HG03060 (cell line): ENCODE measurements at regions not wholly inside any gene's neighbourhood (a gene's known extent, or its start where the extent isn't known, plus 50 kb on each side); places are given as distances from the start of the nearest gene placed in this dataset.

Experiments used
- ATAC-seq: cut with Tn5 transposase; IDR thresholded peaks from one replicate; pipeline ENCODE4 v1.9.1; 2021; ENCODE audit warnings: low read depth, moderate number of reproducible peaks; ENCODE audit not compliant: unreplicated experiment

DNA sequence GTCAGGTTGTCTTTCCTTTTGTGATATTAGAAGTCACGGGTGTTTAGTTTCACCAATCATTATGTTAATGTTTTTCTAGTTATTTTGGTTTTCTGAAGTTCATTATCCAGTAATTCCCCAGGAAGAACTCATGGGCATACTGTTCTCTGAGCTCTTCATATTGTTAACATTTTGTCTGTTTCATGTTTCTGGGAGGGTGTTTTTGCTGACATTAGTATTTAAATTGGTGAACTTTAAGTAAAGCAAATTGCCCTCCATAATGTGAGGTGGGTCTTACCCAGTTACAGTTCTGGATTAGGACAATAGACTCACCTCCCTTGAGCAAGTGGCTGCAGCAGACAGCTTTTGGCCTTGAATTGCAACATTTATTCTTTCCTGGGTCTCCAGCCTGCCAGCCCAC is 163.4 kb downstream of the GPAT3 start:
- no peak for ATAC-seq

DNA sequence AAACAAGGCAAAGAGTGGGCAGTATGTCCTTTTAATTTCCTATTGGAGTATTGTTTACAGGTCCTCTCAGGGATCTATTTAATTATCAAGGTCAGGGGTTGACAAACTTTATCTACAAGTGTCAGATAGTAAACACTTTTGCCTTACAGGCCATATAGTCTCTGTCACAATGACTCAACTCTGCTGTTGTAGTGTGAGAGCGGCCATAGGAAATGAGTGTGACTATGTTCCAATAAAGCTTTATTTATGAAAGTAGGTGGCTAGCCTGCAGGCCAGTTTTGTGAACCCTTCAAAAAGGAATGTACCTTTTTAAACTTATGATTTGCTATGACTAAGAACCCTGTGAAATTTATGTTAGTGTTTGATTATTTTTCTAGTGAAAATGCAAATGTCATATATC is 156.1 kb downstream of the GPAT3 start:
- ATAC-seq: no peak

DNA sequence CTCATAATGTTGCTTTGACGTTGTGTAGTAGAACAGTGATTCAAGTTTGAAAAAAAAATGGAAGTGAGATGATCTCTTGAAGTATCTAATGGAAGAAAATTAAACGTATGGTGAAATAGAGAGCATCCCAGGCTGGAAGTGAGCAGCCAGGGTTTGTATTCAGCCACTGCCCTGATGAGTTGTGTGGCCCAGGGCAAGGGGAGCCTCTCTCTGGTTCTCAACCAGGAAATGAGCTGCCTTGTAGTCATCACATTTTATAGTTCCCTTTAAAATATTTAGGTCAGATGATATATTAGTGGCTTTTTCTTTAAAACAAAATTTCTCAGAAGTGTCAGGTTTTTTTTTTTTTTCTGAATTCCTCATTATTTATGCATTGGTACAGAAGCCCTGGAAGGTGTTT is 150.3 kb downstream of the GPAT3 start:
- no peak for ATAC-seq

DNA sequence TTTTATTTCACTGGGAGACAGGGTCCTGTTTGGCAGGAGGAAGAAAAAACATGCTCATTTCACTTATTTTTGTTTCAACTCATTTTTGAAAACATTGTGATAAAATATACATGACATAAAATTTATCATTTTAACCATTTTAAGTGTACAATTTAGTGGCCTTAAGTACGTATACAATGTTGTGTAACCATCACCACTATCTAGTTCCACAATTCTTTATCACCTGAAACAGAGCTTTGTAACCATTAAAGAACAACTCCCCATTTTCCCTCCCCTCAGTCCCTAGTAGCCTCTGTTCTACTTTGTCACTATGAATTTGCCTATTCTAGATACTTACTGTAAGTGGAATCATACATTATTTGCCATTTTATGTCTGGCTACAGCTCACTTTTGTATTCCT is 143.8 kb downstream of the GPAT3 start:
- no peak for ATAC-seq

DNA sequence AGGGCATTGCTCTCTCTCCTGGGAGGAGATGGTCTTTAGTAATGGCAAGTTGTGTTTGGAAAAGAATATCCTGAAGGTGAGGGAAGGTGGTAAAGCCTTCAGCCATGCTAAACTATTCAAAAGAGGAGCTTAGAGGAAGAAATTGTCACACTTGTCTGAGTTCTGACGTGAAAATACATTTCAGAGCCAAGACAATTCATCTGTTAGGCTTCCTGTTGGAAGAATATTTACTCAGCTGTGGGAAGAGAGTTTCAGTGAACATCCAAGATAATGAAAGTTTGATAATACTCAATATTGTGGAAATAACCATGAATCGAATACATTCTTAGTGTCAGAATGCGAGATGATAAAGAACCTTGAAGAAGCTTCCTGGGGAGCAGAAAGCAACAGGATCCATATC is 143.3 kb downstream of the GPAT3 start:
- no peak for ATAC-seq

DNA sequence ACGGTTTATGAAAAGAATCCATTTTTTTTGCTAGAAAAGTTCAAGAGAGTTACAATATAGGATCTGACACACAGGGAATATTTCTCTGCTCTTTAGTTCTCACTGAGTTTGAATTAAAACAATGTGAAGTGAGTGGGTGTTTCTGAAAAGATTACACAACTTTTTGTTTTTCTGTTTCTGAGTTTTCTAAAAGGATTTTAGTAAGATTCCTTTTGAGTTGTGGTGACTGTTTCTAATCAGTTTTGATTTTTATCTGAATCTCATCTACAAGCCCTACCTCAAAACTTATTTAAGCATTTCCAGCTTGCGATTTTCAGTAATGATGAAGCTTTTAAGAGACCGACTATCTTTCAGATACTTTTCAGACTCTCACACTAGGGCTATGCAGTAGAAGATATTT is 141.7 kb downstream of the GPAT3 start:
- ATAC-seq: no peak

DNA sequence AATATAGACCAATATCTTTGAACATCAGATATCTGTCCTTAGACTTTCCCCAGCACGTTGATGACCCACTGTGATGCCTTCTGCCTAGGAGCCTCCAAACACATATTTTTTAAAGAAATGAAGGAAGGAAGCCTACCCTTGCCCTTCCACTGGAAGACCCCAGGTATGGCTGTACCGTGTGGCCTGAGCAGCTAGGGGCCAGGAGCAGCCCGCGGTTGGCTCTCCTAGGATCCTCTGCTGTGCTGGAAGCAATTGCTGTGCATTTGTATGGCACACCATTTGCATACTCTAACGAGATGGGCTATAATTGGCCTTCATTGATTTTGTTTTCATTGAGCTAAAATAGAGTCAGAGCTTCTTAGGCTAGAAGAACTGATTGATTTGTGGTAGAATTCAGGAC is 128.8 kb downstream of the GPAT3 start:
- no peak for ATAC-seq

DNA sequence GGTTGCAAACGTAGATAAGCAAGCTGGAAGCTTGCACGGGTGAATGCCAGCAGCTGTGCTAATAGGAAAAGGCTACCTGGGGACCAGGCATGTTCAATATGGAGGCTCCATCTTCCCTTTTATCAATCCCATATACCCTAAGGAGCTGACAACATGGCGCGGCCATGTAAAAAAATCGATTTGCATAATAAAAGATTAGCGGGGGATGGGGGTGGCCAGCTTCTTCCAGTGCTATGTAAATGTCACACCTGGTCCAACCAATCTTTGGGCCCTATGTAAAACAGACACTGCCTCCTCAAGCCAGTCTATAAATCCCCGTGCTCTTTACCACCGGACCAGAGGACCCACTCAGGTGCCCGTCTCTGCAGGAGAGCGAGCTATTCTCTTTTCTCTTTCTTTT is 128.2 kb downstream of the GPAT3 start:
- no peak for ATAC-seq

DNA sequence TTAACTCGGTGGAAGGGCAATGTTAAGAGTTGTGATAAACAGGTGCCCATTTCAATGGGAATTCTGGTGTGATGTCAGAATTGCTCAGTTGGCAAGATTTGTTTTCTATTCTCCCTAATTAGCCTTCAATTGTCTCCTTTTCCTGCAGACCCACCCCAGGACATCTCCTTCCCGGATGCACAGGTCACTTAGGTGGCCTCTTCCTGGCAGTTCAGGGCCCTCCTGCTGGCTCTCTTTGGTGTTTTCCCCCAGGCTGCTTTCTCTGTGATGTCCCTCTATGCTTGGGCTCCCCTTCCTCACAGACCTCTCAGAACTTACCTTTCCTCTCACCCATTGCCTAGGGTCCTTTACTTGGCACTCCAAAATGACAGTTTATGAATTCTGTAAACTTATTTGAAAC is 126.3 kb downstream of the GPAT3 start:
- no peak for ATAC-seq

DNA sequence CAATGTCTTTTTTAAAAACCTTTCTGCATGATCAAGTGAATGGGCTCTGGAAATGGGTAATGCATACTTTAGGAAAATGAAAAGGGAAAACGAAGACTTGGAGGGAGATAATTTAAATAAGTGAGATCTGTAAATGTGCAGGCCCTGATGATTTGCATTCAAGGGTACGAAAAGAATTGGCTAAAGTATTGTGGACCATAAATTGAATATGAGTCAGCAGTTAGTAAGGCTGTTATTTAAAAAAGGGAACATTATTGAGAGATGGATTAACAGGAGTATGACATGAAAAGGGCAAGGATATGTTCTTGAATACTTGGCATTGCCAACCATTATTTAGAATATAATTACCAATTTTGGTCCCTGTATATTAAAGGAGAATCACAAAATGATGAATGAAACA is 125.5 kb downstream of the GPAT3 start:
- ATAC-seq: no peak

DNA sequence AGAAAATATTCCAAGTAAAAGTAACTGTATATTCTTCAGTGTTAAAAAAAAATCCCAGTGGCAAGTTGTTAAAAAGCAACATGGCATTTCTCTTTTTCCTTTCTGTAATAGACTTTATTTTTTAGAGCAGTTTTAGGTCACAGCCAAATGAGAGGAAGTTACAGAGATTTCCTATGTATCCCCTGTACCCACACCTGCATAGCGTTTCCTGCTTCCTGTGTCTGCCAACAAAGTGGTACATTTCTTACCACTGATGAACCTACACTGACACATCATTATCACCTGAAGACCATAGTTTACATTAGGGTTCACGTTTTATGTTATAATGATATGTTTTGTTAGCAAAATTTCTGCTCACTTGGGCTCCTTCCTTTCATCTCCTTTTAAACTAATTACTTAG is 124.7 kb downstream of the GPAT3 start:
- no peak for ATAC-seq

DNA sequence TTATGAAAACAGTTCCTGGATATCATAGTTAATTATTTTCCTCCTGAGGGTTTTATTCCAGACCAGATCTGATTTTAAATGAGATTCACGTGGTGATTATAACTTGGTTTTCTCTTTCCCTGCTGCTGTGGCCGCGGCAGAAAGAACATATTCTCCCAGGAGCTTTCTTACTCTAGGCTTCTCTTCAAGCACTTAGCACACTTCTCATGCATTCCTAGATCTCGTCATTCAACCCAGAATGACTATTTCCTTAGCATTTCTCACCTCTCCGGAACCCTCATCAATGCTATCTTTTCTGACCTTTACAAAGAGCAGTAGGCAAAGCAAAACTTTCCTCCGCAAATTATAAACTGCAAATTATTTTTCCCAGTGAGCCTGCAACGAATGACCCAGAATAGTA is 122.9 kb downstream of the GPAT3 start:
- no peak for ATAC-seq

DNA sequence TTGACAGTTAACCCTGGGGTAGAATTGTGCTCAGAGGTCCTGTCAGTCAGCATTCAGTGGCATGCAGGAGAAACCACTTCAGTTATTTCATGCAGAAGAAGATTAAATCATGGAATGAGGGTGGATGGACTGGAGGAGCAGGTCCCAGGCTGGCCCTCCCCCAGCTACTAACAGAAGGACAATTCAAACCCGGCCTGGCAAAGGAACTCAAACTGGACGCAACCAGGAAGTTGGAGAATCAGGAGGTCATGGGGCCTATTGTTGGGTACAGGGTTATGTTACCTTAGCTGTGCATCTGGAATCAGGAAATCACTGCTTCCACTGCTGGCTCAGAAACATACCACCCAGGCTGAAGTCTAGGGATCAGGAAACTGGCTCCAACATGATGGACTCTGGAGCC is 121.4 kb downstream of the GPAT3 start:
- ATAC-seq: no peak
